ENCODE measurements at regions not wholly inside any gene's neighbourhood (a gene's known extent, or its start where the extent isn't known, plus 50 kb on each side); places are given as distances from the start of the nearest gene placed in this dataset.

- Histone ChIP-seq H3K27me3 (ENCODE audit: control insufficient read depth in 2 of 2, insufficient read depth in 2 of 2, low read length in 2 of 2) (no peaks in the 10 kb centered on the region), H3K9ac (ENCODE audit: low read depth in 1 of 2, low read length in 2 of 2) (no peak overlapping the region), H3K36me3 (ENCODE audit: control insufficient read depth in 2 of 2, insufficient read depth in 2 of 2, low read length in 2 of 2) (no peaks in the 10 kb centered on the region), H3K4me1 (ENCODE audit: control insufficient read depth in 2 of 2, insufficient read depth in 2 of 2, low read length in 2 of 2) (peaks cover 18 to 39% of the 10 kb centered on the region in 2 donors), H3K9me3 (ENCODE audit: control insufficient read depth in 2 of 2, low read length in 2 of 2) (no peaks in the 10 kb centered on the region), H3K27ac (ENCODE audit: low read depth in 2 of 2, low read length in 2 of 2) (peak overlapping the region; percentile 29 to 38), H3K4me3 (ENCODE audit: low read length in 2 of 2) (peak overlapping the region in 1 of 2 donors; percentile 5)
Observed at GRCh38 chr6:144335311-144335861, 50.3 kb downstream of the UTRN start.

GRCh38 chr6:144335914-144336313 lies 50.8 kb downstream of the UTRN start:
- H3K4me3 ChIP-seq (ENCODE audit: low read length in 2 of 2): no peak overlapping the region
- peak overlapping the region in 1 of 2 donors; percentile 38 for H3K27ac ChIP-seq (ENCODE audit: low read depth in 2 of 2, low read length in 2 of 2)
- no peaks in the 10 kb centered on the region for H3K9me3 ChIP-seq (ENCODE audit: control insufficient read depth in 2 of 2, low read length in 2 of 2)
- no peak overlapping the region for H3K9ac ChIP-seq (ENCODE audit: low read depth in 1 of 2, low read length in 2 of 2)
- no peaks in the 10 kb centered on the region for H3K27me3 ChIP-seq (ENCODE audit: control insufficient read depth in 2 of 2, insufficient read depth in 2 of 2, low read length in 2 of 2)
- H3K36me3 ChIP-seq (ENCODE audit: control insufficient read depth in 2 of 2, insufficient read depth in 2 of 2, low read length in 2 of 2): no peaks in the 10 kb centered on the region
- peaks cover 18 to 38% of the 10 kb centered on the region in 2 donors for H3K4me1 ChIP-seq (ENCODE audit: control insufficient read depth in 2 of 2, insufficient read depth in 2 of 2, low read length in 2 of 2)

GRCh38 chr6:144336900-144337299 lies 51.8 kb downstream of the UTRN start:
- H3K4me3 ChIP-seq (ENCODE audit: low read length in 2 of 2): no peak overlapping the region
- no peaks in the 10 kb centered on the region for H3K36me3 ChIP-seq (ENCODE audit: control insufficient read depth in 2 of 2, insufficient read depth in 2 of 2, low read length in 2 of 2)
- no peak overlapping the region for H3K27ac ChIP-seq (ENCODE audit: low read depth in 2 of 2, low read length in 2 of 2)
- H3K27me3 ChIP-seq (ENCODE audit: control insufficient read depth in 2 of 2, insufficient read depth in 2 of 2, low read length in 2 of 2): no peaks in the 10 kb centered on the region
- peaks cover 18 to 42% of the 10 kb centered on the region in 2 donors for H3K4me1 ChIP-seq (ENCODE audit: control insufficient read depth in 2 of 2, insufficient read depth in 2 of 2, low read length in 2 of 2)
- no peaks in the 10 kb centered on the region for H3K9me3 ChIP-seq (ENCODE audit: control insufficient read depth in 2 of 2, low read length in 2 of 2)
- H3K9ac ChIP-seq (ENCODE audit: low read depth in 1 of 2, low read length in 2 of 2): no peak overlapping the region

- Histone ChIP-seq H3K27ac (ENCODE audit: low read depth in 2 of 2, low read length in 2 of 2) (peak overlapping the region in 1 of 2 donors; percentile 16), H3K4me1 (ENCODE audit: control insufficient read depth in 2 of 2, insufficient read depth in 2 of 2, low read length in 2 of 2) (peaks cover 18 to 53% of the 10 kb centered on the region in 2 donors), H3K9ac (ENCODE audit: low read depth in 1 of 2, low read length in 2 of 2) (no peak overlapping the region)
Observed at GRCh38 chr6:144338474-144338873, 53.3 kb downstream of the UTRN start.

GRCh38 chr6:144338951-144339700 lies 54.0 kb downstream of the UTRN start:
- Histone ChIP-seq H3K27me3 (ENCODE audit: control insufficient read depth in 2 of 2, insufficient read depth in 2 of 2, low read length in 2 of 2) (no peaks in the 10 kb centered on the region), H3K4me3 (ENCODE audit: low read length in 2 of 2) (no peak overlapping the region), H3K27ac (ENCODE audit: low read depth in 2 of 2, low read length in 2 of 2) (peak overlapping the region in 1 of 2 donors; percentile 16), H3K9me3 (ENCODE audit: control insufficient read depth in 2 of 2, low read length in 2 of 2) (no peaks in the 10 kb centered on the region), H3K36me3 (ENCODE audit: control insufficient read depth in 2 of 2, insufficient read depth in 2 of 2, low read length in 2 of 2) (no peaks in the 10 kb centered on the region), H3K9ac (ENCODE audit: low read depth in 1 of 2, low read length in 2 of 2) (no peak overlapping the region), H3K4me1 (ENCODE audit: control insufficient read depth in 2 of 2, insufficient read depth in 2 of 2, low read length in 2 of 2) (peaks cover 18 to 54% of the 10 kb centered on the region in 2 donors)

More at GRCh38 chr6:144338474-144338873, 53.3 kb downstream of the UTRN start:
- no peaks in the 10 kb centered on the region for H3K27me3 ChIP-seq (ENCODE audit: control insufficient read depth in 2 of 2, insufficient read depth in 2 of 2, low read length in 2 of 2)
- no peaks in the 10 kb centered on the region for H3K36me3 ChIP-seq (ENCODE audit: control insufficient read depth in 2 of 2, insufficient read depth in 2 of 2, low read length in 2 of 2)
- H3K4me3 ChIP-seq (ENCODE audit: low read length in 2 of 2): no peak overlapping the region
- H3K9me3 ChIP-seq (ENCODE audit: control insufficient read depth in 2 of 2, low read length in 2 of 2): no peaks in the 10 kb centered on the region

GRCh38 chr6:144339859-144340452 lies 54.8 kb downstream of the UTRN start:
- peak overlapping the region; percentile 30 to 32 for H3K27ac ChIP-seq (ENCODE audit: low read depth in 2 of 2, low read length in 2 of 2)
- H3K36me3 ChIP-seq (ENCODE audit: control insufficient read depth in 2 of 2, insufficient read depth in 2 of 2, low read length in 2 of 2): no peaks in the 10 kb centered on the region
- H3K9ac ChIP-seq (ENCODE audit: low read depth in 1 of 2, low read length in 2 of 2): no peak overlapping the region
- no peaks in the 10 kb centered on the region for H3K9me3 ChIP-seq (ENCODE audit: control insufficient read depth in 2 of 2, low read length in 2 of 2)
- no peak overlapping the region for H3K4me3 ChIP-seq (ENCODE audit: low read length in 2 of 2)
- H3K4me1 ChIP-seq (ENCODE audit: control insufficient read depth in 2 of 2, insufficient read depth in 2 of 2, low read length in 2 of 2): peaks cover 16 to 54% of the 10 kb centered on the region in 2 donors
- no peaks in the 10 kb centered on the region for H3K27me3 ChIP-seq (ENCODE audit: control insufficient read depth in 2 of 2, insufficient read depth in 2 of 2, low read length in 2 of 2)

GRCh38 chr6:144340541-144341371 lies 55.6 kb downstream of the UTRN start:
- H3K9ac ChIP-seq (ENCODE audit: low read depth in 1 of 2, low read length in 2 of 2): no peak overlapping the region
- H3K4me3 ChIP-seq (ENCODE audit: low read length in 2 of 2): no peak overlapping the region
- peaks cover 10 to 47% of the 10 kb centered on the region in 2 donors for H3K4me1 ChIP-seq (ENCODE audit: control insufficient read depth in 2 of 2, insufficient read depth in 2 of 2, low read length in 2 of 2)
- H3K27ac ChIP-seq (ENCODE audit: low read depth in 2 of 2, low read length in 2 of 2): peak overlapping the region; percentile 30 to 32
- no peaks in the 10 kb centered on the region for H3K36me3 ChIP-seq (ENCODE audit: control insufficient read depth in 2 of 2, insufficient read depth in 2 of 2, low read length in 2 of 2)
- H3K9me3 ChIP-seq (ENCODE audit: control insufficient read depth in 2 of 2, low read length in 2 of 2): no peaks in the 10 kb centered on the region
- no peaks in the 10 kb centered on the region for H3K27me3 ChIP-seq (ENCODE audit: control insufficient read depth in 2 of 2, insufficient read depth in 2 of 2, low read length in 2 of 2)

- Histone ChIP-seq H3K27ac (ENCODE audit: low read depth in 2 of 2, low read length in 2 of 2) (no peak overlapping the region), H3K9ac (ENCODE audit: low read depth in 1 of 2, low read length in 2 of 2) (no peak overlapping the region), H3K36me3 (ENCODE audit: control insufficient read depth in 2 of 2, insufficient read depth in 2 of 2, low read length in 2 of 2) (no peaks in the 10 kb centered on the region), H3K9me3 (ENCODE audit: control insufficient read depth in 2 of 2, low read length in 2 of 2) (no peaks in the 10 kb centered on the region), H3K4me1 (ENCODE audit: control insufficient read depth in 2 of 2, insufficient read depth in 2 of 2, low read length in 2 of 2) (peaks cover 10 to 39% of the 10 kb centered on the region in 2 donors), H3K27me3 (ENCODE audit: control insufficient read depth in 2 of 2, insufficient read depth in 2 of 2, low read length in 2 of 2) (no peaks in the 10 kb centered on the region), H3K4me3 (ENCODE audit: low read length in 2 of 2) (no peak overlapping the region)
Observed at GRCh38 chr6:144341831-144342527, 56.8 kb downstream of the UTRN start.

- peak overlapping the region; percentile 18 to 73 for H3K27ac ChIP-seq (ENCODE audit: low read depth in 2 of 2, low read length in 2 of 2)
Observed at GRCh38 chr6:144343701-144344428, 58.7 kb downstream of the UTRN start.

More at GRCh38 chr6:144343701-144344428, 58.7 kb downstream of the UTRN start:
- peaks cover 7 to 41% of the 10 kb centered on the region in 2 donors for H3K4me1 ChIP-seq (ENCODE audit: control insufficient read depth in 2 of 2, insufficient read depth in 2 of 2, low read length in 2 of 2)
- H3K9me3 ChIP-seq (ENCODE audit: control insufficient read depth in 2 of 2, low read length in 2 of 2): no peaks in the 10 kb centered on the region
- H3K4me3 ChIP-seq (ENCODE audit: low read length in 2 of 2): peak overlapping the region; percentile 22 to 66
- H3K27me3 ChIP-seq (ENCODE audit: control insufficient read depth in 2 of 2, insufficient read depth in 2 of 2, low read length in 2 of 2): no peaks in the 10 kb centered on the region
- no peaks in the 10 kb centered on the region for H3K36me3 ChIP-seq (ENCODE audit: control insufficient read depth in 2 of 2, insufficient read depth in 2 of 2, low read length in 2 of 2)
- H3K9ac ChIP-seq (ENCODE audit: low read depth in 1 of 2, low read length in 2 of 2): peak overlapping the region in 1 of 2 donors; percentile 48

Data from mucosa of rectum (tissue), 2 donors.